NCI-H128 (cell line): ENCODE measurements at regions not wholly inside any gene's neighbourhood (a gene's known extent, or its start where the extent isn't known, plus 50 kb on each side); places are given as distances from the start of the nearest gene placed in this dataset.

ENCODE experiments used
- DNase-seq: peaks from one replicate; lab custom pipeline; 2025; ENCODE audit not compliant: unreplicated experiment; lab: John Stamatoyannopoulos, UW

DNA sequence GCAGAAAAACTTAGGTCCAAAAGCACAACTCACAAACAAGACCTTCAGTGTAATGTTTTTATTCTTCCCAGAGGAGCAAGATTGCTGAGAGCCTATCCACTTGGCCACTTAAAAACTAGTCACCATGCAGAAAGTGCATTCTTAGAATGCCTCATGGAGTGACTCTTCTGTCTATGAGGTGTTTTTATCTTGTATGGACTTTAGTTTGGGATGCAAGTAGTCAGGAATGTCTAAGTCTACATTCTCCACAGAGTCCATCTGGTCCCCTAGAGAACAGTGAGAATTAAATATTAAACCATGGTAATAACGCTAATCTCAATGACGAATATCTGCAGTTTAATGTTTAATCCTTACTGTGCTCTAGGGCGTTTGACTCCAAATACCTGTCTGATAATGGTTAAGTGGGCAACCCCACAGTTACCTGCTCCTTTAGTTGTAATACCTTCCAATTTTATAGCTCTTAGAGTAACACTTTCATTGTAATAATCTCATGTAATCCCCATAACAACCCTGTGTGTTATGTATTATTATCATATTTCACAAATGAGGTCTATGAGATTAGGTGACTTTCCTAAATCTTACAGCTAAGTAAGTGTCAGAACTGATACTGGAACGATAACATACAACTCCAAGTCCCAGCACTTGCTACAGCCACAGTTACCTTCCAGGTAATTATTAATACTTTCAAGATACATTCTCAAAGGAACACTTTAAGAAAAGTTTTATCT is 235.6 kb upstream of the JADE1 start:
- no peak for DNase-seq

DNA sequence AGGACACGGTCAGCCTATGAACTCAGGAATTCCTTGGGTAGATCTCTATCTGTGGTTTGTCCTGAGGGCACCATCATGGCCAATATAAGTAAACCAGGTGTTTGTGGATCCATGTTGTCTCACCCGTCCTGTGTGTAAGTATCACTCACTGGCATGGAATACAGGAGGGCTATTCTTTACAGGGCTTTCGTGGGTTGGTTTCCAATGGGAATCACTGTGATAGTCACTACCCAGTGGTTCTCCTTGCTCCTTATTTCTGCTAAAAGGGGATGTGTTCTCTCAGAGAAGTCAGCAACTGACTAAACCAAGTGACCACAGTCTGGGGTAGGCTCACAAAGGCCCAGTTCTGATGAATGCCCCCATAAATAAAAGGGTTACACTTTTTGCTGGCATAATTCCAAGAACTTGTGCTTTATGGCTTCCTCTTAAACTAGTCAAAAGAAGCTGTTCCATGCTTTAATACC is 236.7 kb upstream of the JADE1 start:
- DNase-seq = no peak

- DNase-seq = no peak
Observed at GRCh38 chr4:128571747-128572146, 237.8 kb upstream of the JADE1 start.

DNA sequence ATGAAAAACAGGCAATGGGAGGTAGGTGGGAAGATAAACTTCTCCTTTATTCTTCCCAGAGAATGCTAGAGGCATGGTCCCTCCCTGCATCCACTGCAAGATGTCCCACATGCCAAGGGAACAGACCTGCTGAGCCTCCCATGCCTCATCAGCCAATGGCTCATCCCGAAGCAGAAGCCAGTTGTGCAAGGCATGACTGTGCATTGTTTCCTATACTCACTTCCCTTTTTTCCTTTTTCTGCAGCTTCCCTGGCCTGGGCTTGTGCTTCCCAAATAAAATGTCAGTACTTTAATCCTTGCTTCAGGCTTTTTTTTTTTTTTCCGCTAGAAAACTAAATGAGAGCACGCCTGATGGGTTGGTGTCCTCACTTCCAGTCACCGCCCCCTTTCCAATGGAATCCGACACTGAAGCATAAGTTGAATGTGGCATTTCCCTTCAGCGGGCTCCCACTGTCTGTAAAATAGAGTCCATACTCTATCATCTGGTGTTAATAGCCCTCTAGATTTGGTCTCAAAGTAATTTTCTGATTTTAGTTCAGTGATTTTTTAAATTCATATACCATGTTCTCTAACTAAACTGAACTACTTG is 239.0 kb upstream of the JADE1 start:
- DNase-seq = no peak

GRCh38 chr4:128566693-128567092 is 242.8 kb upstream of the JADE1 start:
- DNase-seq = no peak

DNA sequence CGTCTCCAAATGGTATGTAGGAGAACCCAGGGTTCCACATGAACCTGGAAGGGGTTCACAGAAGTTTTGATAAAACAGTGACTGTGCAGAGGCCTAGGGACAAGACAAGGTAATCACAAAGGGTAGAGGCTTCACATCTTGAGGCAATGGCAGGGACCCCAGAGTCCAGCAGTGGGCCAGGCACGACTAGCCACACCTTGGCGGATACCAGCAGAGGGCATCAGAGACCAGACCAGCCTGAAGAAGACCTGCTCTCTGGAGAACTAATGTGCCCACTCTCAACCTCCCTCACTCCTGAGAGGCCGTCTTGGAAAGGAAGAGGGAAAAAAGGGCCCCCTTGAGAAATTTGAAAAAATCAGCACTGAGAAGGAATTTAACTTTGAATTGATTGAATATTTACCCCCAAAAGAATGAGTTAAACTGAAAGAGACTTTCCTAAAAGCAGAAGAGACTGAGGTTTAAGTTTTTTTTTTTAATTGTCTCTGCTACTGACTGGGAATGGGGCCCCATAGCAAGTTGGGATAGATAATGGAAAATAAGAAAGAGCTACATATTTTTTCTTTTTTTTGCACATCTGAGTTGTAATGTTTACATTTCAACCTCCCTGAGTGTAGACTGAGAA is 243.8 kb upstream of the JADE1 start:
- DNase-seq = no peak

DNA sequence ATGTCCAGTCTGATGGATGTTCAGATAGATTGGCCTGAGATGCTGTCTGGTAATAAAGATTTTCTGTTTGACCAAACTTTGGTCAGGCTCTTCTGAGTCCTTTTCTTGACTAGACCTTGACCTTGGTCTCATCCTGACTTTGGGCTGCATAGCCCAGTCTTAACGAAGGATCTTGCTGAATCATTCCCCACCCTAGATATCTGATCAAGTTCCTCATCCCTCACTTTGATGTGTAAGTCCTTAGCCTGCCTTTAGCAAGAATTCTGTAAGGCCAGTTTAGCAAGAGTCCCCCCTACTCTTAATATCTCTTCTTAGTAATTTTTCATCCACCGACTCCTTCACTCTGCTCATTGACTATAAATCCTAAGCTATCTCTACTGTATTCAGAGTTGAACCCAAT is 244.4 kb upstream of the JADE1 start:
- DNase-seq = no peak

DNA sequence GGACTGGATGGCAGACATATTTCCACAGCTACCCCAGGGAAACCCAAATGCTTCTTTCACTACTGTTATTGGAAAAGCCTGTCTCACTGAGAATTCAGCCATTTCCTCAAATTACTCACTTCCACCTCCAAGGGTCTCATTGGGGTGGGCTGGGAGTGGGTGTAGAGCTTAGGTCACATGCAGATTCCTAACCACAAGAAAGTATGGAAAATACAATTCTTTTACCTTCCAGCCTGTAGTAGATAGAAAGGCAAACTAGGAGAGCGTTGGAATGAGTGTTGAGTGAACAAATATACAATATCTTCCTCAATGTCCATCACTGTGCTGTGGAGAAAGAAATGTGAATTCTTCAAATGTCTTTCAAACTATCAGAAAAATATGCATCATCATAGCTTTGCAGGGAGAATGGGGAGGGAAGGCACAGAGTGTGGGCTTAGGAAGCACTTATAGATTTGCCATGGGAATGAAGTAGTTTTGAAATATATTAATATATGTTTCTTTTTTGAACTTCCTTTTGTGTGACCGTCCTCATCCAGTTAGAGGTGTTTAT is 245.3 kb upstream of the JADE1 start:
- no peak for DNase-seq

DNA sequence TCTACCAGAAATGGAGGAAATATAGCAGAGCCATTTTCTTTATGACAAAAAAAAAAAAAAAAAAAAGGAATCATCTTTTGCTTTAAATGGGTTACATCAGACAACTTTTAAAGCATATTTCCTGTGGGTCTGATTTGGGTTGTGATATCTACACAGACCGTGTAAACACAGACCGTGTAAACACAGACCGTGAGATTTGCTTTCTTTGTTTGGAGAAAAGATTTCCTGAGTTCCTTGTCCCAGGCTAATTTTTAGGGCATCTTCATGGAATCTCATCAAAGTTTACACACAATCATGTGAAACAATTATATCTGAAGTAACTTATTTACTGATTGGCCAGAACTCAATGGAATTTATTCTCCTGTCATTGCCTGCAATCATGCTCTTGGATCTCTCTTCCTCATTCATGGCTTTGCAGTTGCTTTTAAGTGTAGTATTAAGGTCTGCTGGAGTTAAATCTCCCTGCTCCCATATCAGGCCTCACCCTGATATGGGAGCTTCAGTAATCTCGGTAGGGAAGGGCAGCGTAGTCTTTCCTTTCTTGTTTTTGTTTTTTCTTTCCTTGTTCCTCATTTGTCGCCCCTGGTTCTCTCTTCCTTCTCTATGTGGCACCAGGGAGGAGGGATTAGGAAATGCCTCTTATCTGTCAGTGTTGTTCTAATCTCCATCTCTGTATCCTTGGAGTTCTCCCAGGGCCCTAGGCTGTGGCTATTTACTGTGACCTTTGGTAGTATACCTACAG is 248.6 kb upstream of the JADE1 start:
- DNase-seq = no peak

DNA sequence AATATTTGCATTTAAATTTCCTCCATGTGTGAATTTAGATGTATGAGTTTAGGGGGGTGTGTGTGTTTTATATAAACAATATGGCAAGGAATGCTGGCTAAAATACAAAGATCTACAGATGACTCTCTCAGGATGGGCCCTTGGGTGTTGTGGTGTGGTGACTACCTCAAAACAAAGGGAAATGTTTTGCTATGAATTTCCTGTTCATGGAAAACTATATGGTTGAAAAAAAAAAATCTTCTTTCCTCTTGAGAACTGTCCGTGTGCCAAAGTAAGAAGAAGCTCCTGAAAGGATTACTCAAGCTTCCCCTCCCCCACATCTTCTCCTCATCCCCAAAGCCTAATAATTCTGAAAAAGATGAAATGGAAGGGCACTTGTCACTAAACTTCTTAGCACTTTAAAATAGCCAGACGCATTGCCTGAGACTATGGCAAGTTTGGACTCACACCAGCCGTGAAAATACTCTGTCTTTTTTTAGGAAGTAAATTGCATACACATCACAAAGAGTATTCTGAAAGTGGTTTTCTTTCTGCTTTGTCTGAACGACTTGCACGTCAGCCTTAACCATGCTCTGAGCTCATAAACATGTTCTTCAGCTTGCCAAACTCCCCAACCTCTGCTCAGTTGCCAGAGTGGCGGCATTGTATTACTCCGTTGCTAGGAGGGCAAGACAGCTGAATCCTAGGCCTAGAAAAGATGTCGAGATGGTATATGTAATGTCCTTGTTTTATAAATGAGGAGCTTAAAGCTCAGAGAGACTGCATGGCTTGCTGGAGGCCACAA is 250.4 kb upstream of the JADE1 start:
- no peak for DNase-seq

DNA sequence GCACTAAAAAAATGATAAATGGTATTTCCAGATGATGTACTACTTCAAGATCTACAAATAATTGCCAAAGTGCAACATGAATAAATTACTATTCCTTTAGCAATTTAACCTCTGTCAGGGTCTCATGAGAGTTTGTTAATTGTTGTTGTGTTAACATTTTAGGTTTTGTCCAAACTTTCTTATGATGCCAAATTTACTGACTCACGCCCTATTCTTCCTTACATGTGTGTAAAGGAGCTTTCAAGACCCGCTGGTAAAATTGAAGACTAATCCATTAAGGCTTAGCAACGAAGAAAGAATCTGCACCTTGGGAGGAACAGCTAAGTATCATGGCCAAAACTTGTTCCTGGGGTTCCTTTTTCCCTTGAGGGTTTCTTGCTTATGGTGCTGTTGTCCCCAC is 252.7 kb upstream of the JADE1 start:
- no peak for DNase-seq

DNA sequence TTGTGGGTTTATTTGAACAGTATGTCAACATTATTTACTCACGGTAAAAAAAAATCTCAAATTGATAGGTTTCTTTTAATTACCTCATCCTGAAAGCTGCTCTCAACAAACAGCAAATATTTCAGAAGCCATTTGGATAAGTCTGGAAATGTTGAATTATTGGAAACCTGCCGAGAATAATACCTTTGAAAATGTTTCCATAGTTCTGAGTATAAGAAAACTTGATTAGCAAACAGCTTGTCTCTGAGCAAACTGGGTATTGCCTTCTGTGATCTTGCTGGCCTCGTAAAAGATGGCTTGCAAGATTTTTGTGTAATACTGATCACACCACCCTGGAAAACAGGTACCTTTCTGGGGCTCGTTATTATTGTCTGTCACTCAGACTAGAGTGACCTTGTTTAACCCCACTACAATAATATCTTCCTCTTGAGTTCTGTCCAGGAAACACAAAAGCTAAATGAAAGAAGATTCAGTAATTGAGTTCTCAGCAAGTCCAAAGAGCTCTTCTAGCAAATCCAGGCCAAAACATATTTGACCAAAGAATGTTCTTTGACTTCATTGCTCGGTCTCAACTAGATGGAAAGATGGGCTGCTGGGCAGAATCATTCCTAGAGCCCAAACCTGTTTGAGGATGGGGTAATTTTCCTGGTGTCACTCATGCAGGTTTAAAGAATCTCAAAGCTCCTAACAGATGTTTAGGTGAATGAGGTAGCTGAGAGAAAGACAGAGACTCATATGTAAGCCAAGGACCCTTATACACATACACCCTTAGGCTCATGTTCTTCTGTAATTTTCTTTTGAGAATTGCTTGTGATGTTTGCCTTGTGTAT is 255.6 kb upstream of the JADE1 start:
- DNase-seq = no peak

DNA sequence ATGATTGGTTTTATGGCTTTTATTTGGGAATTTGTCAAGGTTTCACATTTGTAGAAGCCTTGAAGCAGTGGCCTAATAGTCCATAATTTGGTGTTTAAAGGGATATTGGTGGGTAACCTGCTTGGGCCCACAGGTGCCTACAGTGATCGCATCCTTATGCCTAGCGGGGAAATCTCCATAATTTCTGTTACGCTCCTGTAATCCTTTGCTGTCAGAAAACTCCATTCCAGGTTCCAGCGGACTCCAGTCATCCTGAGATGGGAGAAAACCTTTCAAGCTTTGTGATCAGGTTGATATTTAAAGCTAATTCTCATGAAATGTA is 257.0 kb upstream of the JADE1 start:
- DNase-seq = no peak

DNA sequence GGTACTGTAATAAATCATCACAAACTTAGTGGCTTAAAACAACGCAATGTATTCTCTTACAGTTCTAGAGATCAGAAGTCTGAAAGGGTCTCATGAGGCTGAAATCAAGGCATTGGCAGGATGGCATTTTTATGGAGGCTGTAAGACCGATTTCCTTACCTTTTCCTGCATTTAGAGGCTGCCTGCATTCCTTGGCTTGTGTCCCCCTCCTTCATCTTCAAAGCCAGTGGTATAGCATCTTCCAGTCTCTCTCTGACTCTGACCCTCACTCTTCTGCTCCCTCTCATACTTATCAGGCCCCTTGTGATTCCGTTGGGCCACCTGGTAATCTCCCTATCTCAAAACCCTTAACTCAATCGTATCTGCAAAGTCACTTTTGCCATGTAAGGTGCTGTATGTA is 258.2 kb upstream of the JADE1 start:
- DNase-seq = no peak

DNA sequence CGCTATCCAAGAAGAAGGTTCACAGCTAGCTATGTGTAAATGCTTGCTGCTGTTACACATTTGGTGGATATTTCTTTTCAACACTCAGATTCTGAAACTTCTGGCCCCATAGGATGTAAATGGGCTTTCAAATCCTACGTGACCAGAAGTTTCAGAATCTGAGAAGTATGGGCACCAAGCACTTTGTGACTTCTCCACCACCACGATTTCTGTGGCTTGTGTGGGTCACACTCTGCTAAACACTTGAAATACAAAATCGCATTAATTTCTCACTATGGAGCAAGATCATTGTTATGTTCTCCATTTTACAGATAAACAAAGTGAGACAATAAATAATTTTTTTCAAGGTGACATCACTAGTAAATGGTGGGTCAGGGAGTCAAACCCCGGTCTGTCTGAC is 259.4 kb upstream of the JADE1 start:
- no peak for DNase-seq

GRCh38 chr4:128549636-128550035 is 259.9 kb upstream of the JADE1 start:
- DNase-seq = no peak

GRCh38 chr4:128548381-128548780 is 260.8 kb upstream of the PGRMC2 start:
- no peak for DNase-seq

- no peak for DNase-seq
Observed at GRCh38 chr4:128544272-128544671, 256.7 kb upstream of the PGRMC2 start.

DNA sequence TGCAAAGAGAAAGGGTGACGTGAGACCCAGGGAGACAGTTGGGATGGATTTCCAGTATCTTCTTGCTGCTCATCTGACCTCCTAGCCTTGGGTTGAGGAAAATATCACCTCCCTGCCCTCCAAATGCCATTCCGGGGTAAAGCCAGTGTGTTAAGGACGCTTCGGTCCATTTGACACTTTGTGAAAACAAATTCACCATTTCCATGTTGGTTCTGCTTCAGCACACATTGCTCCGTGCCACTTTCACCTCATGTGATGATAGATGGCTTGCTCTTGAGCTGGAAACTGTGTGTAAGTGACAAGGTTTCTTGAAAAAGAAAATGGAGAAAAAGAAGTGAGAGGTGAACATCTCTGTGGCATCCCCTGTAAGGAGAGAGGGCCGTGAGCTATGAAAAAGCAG is 256.1 kb upstream of the PGRMC2 start:
- DNase-seq = no peak

- no peak for DNase-seq
Observed at GRCh38 chr4:128542047-128542446, 254.4 kb upstream of the PGRMC2 start.
